GM19395 (cell line): ENCODE measurements at regions not wholly inside any gene's neighbourhood (a gene's known extent, or its start where the extent isn't known, plus 50 kb on each side); places are given as distances from the start of the nearest gene placed in this dataset.

Experiments
- ATAC-seq: cut with Tn5 transposase; IDR thresholded peaks from one replicate; pipeline ENCODE4 v1.9.1; 2021; ENCODE audit warnings: mild to moderate bottlenecking, moderate library complexity; ENCODE audit not compliant: unreplicated experiment

DNA sequence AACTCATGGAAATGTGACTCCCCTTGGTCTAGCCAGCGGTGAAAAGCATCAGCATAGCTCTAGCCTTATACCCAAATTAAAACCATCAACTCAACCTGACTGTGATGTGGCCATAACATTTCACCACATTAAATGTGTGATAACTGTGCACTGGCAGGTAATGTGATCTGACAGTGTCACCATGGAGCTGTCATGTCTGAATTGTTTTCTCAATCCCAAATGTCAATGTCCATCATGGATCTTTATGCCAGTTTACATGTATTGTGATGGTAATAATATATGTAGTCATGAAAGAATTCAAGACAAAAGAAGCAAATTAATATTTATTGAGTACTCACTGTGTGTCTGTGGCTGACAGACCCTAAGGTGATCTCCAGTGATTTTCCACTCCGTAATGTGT, 213.4 kb upstream of the EOMES start:
- no peak for ATAC-seq

DNA sequence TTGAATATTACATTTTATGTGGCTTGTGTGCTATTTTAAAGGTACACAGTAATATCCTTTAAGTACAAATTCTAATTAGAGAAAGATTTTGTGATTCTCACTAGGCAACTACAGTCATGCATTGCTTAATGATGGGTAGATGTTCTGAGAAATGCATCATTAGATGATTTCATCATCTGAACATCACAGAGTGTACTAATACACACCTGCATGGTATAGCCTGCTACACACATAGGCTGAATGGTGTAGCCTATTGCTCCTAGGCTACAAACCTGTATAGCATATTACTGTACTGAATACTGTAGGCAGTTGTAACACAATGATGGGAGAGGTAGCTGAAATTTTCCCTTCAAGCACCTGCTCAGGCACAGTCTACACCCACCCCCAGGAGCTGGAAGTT, 217.4 kb upstream of the EOMES start:
- ATAC-seq, result no peak

DNA sequence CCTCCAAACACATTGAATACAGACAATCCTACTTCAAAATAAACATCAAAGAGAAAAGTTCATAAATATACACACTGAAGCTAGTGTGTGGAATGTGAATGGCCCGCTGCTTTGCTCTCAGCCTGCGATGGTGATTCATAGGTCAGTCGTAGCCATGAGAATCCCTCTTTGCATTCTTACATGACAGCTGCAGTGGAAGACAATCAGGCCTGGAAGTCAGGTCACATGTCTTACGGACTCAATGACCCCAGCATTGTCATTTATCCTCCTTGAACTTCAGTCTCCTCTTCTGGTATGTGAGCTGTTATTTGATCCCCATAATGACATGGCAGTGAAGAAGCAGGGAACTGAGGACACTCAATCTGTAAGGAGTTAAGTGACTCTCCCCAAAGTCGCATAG, 217.8 kb upstream of the EOMES start:
- ATAC-seq, result no peak

DNA sequence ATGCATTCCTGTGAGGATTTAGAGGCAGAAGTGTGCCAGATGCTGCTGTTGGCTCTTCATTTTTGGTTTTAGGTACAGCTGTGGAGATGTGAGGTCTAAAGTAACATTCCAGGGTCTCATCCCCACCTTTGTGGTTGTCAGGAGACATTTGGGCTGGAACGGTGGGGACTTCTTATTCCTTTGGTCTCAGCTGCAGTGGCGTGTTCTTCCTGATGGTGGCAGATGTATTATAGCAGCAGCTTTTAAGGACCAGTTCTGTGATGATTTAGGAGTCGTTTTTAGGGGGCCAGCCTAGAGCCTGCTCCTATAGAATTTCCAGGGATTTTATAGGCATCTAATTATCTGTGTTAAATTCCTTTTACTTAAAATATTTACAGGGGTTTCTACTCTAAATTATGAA, 221.0 kb upstream of the EOMES start:
- ATAC-seq, result no peak

DNA sequence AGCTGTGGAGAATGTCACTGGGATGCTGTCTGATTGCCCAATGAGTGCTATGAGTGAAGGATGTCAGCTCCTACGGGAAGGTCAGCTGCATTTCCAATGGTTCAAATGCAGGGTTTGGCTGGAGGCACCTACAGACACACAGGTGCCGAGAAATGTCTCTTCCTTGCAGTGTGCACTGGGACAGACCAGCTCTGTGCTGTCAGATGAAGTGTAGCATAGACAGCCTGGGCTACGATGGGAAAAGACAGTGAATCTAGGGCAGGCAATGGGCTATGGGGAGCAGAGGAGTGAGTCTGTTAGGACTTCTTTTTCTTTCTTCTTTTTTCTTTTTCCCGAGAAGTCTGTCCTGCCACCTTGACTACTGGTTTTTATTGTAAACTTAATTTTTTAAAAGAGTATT, 223.1 kb upstream of the EOMES start:
- no peak for ATAC-seq

DNA sequence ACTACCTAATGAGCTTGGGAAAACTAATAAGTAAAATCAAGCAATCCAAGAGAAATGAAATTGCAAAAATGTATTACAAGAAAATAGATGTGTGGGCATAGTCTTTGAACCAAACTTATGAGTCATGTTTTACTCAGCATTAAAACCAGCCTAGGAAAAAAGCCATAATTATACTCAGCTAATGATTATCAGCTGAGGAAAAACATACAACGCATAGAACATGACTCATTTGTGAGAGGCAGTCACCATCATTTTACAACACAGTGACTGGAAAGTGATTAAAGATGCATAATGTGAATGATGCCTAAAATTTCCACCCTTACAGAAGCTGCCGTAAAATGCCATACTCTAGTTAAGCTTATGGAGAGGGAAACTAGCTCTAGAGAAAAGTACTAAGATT, 238.0 kb upstream of the EOMES start:
- ATAC-seq, result no peak

DNA sequence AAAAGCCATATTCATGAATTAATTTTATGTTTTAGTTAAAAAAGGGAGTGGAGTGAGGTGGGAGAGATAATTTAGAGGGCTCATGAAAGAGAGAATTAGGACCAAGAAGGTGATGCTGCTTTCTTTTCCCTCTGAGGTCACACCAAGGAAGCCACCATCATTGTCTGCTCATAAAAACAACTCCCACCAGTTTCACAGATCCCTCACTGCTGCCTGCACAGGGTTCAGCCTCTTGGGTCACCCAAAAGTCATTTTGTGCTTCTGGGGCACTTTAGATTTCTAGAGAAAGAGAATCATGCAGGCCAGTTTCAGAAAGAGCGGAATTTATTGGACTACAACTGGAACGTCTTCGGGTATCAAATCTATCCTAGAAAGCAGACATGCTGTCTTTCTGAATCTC, 241.4 kb upstream of the EOMES start:
- no peak for ATAC-seq

DNA sequence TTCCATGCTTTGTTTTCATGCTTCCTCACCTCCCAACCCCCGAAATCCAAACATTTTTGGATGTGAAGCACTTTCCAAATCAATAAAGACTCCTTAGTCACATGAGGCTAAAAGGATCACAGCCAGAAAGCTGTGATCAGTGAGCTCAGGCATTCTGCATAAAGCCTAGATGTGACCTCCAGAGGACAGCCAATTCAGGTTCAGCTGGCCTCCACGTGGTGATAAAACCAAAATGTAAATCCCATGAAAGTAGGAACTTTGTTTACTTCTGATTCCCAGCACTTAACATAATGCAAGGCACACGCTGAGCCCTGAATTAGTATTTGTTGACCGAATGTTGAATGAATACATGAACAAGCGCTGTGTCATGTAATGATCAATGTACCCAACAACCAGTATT, 249.5 kb upstream of the EOMES start:
- ATAC-seq, result no peak

DNA sequence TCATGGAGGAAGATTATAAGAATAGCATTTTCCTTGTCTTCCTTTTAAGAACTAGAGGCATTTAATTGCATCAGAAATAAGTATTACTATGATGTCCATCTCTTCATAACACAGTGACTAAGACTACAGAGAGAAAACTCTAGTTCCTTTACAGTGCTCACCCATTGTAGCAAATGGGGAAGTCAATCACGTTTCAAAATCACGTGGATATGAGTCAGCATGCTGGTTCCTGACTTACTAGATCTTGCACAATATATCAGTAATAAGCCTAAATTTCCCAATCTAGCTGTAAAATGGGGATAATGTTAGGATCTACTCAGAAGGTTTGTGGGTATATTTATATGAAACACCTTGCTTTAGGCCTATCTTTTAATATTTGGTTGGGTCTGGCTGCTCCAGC, 254.8 kb upstream of the EOMES start:
- ATAC-seq, result peak; percentile 54

DNA sequence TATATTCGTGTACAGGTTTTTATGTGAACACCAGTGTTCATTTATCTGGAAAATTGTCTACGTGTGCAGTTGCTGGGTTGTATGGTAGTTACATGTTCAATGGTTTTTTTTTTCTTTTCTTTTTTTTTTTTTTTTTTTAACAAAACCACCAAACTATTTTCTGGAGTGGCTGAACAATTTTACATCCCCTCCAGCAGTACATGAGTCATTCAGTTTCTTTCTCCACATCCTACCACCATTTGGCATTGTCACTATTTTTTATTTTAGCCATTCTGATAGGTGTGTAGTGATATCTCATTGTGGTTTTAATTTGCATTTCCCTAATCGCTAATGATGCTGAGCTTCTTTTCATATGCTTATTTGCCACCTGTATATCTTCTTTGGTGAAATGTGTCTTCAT, 256.3 kb upstream of the EOMES start:
- ATAC-seq, result no peak

DNA sequence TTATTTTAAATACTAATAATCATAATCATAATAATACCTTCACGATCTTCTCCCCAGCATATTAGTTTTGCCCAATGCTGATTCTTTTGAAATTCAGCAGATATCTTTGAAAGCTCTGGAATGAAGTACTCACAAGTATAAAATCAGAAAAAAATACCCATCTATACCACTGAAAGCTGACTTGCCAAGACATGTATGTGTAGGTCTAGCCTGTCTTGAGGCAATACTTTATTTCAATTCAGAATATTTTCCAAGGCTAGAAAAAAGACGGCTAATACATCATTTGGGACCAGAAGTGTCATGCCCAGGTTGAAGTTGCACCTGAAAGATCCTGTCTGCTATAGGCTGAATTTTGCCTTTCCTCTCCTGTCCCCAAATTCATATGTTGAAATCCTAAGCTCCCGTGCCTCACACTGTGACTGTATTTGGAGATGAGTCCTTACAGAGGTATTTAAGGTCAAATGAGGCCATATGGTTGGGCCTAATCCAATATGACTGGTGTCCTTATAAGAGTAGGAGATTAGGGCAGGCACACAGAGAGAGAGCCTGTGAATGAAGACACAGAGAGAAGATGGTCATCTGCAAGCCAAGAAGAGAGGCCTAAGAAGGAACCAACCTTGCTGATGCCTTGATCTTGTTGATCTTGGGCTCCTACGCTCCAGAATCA, 255.9 kb upstream of the CMC1 start:
- no peak for ATAC-seq

DNA sequence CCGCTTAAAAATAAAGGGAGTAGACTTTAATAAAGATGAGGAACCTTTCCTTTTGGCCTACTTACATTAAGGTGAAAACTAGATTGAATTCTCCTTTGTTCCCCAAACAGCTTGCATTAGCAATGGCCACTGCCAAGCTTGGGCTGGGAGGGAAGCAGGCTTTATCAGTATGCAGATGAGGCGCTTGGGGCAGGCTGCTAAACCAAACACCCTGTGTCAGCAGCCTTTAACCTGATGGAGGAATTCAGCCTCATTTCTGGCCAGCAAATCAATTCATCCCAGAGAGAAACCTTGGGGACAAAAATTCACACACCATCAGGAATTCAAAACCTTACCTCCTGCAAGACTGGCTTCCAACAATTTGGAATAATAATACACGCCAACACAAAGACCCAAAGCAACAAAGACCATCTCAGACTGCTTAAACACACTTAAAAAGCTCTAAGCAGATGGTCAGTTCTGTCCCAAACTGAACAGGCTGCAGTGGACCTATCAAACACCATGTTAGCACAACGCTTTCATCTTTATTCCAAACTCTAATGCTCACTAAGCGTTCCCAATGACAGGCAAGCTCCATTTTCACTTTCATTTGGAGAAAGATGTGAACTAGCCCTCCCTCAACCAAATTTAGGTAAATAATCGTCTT, 255.1 kb upstream of the CMC1 start:
- ATAC-seq, result no peak

DNA sequence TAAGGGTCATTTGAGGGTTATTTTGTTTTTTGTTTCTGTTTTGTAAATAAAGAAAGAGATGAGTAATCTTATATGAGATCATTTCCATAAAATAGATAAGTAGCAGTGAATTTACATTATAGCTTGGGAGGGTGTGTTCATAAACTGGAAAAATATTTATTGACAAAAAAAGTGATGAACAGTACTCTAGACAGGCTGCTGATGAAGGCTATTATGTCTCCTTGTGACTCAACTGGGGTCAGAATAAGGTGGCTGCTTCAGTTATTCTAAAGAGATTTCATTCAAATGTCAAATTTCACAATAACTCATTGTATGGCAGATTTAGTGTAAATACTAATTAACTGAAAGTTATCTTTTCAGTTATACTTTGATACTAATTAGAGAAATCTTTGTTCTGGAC, 251.1 kb upstream of the CMC1 start:
- ATAC-seq, result no peak

DNA sequence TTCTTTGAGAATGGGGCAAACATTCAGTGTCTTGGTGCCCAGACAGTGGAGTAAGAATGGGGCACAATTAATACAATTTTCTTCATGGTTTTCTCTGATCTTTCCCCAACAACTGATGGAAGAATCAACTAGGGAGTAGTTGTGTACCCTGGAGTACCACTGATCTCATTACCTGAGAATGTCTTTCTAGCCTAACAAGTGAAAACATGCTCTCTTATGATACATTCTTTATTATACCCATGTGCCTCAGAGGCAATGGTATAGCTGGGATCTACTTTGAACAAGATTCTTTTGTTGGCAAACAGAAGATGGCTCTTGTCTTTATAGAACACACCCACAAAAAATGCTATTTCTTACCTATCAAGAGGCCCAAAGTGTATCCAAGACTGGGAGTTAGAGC, 250.6 kb upstream of the CMC1 start:
- no peak for ATAC-seq

DNA sequence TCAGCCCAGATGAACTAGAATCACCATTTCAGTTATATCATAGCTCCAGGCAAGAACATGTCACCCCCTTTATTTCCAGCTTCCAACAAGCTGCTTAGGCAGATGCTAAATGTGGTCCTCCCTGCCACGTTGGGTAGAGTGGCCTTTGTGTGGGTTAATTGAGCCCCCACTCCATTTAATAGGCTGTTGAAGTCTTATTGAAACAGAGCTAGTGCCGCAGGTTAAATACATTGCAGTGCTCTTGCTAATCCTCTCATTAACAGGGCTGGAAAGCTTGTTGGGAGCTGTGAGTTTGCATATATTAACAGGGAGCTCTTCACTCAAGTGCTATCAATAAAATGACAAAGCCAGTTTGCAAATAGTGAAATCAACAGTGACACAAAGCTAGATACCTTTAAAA, 248.4 kb upstream of the CMC1 start:
- ATAC-seq, result no peak

DNA sequence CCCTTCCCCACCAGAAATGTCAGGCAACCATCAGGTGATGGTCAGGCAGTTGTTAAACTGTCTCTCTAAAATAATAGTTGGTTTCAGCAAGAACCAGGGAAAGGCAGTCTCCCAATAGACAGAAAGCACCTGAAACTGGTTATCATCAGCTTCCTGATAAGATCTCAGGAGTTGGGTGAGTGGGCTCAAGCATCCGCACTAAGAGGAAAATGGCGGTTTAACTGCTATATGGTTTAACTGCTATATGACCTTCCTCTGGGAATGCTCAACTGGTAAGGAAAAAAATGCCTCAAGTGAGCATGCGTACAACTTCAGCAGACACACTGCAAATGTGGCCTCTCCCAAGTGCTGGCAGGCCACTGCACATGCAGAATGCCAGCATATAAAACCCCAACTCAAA, 240.8 kb upstream of the CMC1 start:
- ATAC-seq, result no peak

DNA sequence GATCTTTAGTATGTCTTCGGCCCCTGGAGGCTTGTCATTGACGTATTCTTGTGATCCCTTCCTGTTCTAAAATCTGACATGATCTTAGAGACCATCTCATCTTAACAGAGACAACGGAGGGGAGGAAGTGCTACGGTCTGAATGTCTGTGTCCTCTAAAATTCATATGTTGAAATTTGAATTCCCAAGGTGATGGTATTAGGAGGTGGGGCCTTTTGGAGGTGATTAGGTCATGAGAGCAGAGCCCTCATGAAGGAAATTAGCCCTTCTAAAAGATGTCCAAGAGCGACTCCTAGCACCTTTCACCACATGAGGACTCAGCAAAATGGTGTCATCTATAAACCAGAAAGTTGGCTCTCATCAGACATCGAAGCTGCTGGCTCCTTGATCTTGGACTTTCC, 233.2 kb upstream of the CMC1 start:
- ATAC-seq, result no peak

DNA sequence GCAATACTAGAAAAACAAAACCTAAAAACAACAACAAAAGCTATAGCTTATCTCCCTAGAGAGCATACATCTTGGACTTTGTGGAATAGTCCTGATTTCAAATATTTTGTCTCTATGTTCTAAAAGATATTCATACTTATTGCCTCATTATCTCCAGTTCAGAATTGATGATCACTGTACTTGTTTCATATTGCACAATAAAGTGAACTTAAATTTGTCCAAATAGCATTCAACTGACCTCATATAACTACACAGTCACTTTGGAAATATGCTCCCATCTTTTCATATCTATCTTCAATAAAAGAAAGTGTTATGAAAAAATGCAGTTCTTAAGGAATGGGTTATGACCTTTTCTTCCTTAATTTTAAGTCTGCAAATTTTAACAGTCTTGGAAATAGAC, 228.6 kb upstream of the CMC1 start:
- ATAC-seq, result no peak

DNA sequence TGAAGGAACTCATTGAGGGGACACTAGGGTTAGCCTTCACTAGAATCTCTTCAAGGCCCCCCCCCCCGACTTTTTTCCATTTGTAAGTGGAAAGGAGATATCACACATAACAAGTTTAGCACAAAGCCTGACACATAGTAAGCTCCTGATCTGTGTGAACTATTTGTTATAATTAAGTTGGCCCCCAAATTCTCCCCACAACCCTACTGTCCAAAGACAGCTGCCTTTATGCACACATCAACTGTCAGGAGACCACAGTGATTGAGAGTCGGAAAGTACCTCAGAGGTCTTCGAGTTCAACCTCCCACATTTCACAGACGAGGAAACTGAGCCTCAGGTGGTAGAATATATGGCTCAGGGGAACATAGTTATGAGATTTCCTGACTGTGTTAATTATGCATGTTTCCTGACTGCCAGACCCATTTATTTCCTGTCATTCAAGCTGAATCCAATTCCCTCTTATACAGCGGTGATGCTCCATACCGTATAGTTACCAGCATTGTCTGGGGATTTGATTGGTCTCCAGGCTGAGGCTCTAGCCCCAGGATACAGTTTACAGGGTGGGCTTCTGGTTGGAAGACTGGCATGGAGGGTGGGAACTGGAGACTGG, 227.4 kb upstream of the CMC1 start:
- ATAC-seq, result no peak

DNA sequence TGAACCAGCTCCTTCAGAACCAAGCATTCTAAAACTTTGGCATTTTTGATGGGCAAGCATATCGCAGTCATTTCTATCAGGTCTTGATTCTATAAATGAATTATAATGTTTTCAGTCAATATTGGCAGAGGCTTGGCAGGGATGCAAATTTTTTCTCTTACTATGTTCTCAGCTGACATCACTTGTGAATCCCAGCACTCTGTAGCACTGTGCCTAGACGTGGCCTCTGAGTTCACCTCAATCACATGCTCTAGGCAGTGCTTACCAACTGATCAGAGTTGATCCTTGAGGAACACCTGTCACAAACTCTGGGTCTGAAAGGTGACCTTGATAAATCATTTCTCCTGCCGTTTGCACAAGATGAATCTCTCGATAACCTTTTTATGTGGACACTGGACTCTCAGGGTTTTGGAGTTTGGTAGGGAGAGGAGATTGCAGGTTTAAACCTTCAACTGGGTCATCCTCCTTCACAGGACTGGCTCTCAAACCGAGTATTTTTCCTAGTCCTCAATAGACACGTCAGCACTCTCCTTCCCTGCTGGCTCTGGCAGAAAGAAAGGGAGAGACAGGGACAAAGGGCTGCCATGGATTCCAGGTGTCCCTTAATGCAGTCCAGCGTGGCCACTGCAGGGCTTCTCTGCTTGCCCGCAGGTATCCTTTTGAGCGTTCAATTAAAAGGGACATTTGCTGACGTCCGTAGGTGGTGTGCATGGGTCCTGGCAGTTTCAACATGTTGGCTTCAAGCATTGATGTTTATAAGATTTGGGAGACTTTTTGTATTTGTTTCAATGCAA, 222.3 kb upstream of the CMC1 start:
- ATAC-seq, result no peak

DNA sequence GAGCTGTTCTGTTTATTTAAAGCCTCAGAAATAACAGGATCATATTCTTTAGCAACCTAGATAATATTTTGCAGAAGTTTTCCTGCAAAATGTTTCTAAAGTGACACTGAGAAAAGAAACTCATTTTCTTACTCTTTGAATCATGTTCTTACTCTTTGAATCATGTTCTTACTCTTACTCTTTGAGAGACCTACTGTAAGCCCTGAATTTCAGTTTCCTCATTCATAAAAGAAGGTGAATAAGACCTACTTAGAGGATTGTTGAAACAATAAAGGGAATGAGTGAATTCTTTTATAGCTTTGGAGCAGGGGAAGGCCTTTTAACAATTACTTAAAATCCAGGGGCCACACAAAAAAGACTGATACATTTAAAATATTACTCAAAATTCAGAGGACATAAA, 221.7 kb upstream of the CMC1 start:
- no peak for ATAC-seq

DNA sequence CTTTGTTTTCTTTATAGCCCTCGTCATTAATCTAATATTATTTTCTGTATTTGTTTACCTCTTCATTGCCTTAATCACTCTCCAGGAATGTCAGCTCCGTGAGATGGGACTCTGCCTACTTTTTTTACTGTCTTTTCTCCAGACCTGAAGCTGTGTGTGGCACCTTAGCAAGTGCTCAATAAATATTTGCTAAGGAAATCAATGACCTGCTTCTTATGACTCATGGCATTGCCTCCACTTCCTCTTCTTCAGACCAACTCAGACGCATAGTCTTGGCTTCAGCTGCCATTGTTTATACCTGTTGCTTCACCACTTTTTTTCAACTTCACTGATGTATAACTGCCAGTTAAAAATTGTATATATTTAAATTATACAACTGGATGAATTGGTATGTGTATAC, 218.5 kb upstream of the CMC1 start:
- no peak for ATAC-seq
